Parathyroid adenoma (tissue), 2 donors: ENCODE measurements at regions not wholly inside any gene's neighbourhood (a gene's known extent, or its start where the extent isn't known, plus 50 kb on each side); places are given as distances from the start of the nearest gene placed in this dataset.

ENCODE experiments used
- H2AFZ ChIP-seq: fragments of 300-600 bp; sonication (generic); one replicate; pipeline ENCODE4 v1.7.0; 2017; ENCODE audit warnings: antibody characterized with exemption, mild to moderate bottlenecking
- H3K27ac ChIP-seq: fragments of 300-600 bp; sonication (generic); one replicate; pipeline ENCODE4 v1.7.0; 2017
- H3K27me3 ChIP-seq: fragments of 300-600 bp; sonication (generic); one replicate; pipeline ENCODE4 v1.7.0; 2017; ENCODE audit warnings: low read length; ENCODE audit not compliant: control insufficient read depth, insufficient read depth
- H3K36me3 ChIP-seq: fragments of 300-600 bp; sonication (generic); one replicate; pipeline ENCODE4 v1.7.0; 2017; ENCODE audit warnings: low read length; ENCODE audit not compliant: control insufficient read depth, insufficient read depth
- H3K4me1 ChIP-seq: fragments of 300-600 bp; sonication (generic); one replicate; pipeline ENCODE4 v1.7.0; 2017; ENCODE audit warnings: control low read depth
- H3K4me2 ChIP-seq: fragments of 300-600 bp; sonication (generic); one replicate; pipeline ENCODE4 v1.7.0; 2017; ENCODE audit warnings: low read length
- H3K4me3 ChIP-seq: fragments of 300-600 bp; sonication (generic); one replicate; pipeline ENCODE4 v1.7.0; 2017; ENCODE audit warnings: low read depth, low read length
- H3K79me2 ChIP-seq: fragments of 300-600 bp; sonication (generic); one replicate; pipeline ENCODE4 v1.7.0; 2017; ENCODE audit warnings: control low read depth
- H3K9ac ChIP-seq: fragments of 300-600 bp; sonication (generic); one replicate; pipeline ENCODE4 v1.7.0; 2017; ENCODE audit warnings: mild to moderate bottlenecking
- H3K9me3 ChIP-seq: fragments of 300-600 bp; sonication (generic); one replicate; pipeline ENCODE4 v1.7.0; 2017; ENCODE audit warnings: low read length; ENCODE audit not compliant: control insufficient read depth
- CTCF ChIP-seq: fragments of 300-600 bp; sonication (generic); IDR thresholded peaks from one replicate; pipeline ENCODE4 v1.7.0; 2017; ENCODE audit warnings: antibody characterized with exemption, mild to moderate bottlenecking
- donor health status: primary hyperparathyroidism.

DNA sequence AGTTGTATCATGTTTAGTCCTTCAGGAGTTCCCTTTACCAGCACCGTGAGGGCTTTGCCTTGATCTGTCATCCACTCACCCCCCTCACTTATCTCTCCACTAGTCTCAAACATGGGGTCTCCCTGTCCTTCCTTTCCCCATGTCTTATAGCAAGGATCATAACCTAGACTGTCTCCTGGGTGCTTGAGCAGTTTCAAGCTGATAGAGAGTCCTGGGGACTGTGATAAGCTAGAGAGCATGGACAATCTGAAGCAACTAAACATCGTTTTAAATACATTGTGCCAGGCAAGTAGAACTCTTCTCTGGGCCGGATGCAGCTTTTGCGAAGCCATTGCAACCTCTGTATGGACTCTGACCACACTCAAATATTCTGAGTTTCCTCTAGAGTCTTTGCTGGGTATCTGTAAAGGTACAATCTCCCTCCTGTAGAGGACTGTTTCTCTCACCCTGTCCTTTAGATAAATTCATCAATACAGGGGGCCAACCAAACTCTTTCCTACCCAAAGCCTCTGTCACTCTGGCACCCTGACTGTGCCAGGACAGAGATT, 684.6 kb upstream of the NR2F2 start:
- H3K4me3 ChIP-seq: no peak overlapping the region
- H3K4me1 ChIP-seq: no peaks in the 10 kb centered on the region
- H3K4me2 ChIP-seq: no peak overlapping the region
- no peak overlapping the region for H2AFZ ChIP-seq
- no peaks in the 10 kb centered on the region for H3K27me3 ChIP-seq
- no peak for TF ChIP-seq CTCF
- H3K27ac ChIP-seq: no peak overlapping the region
- no peaks in the 10 kb centered on the region for H3K79me2 ChIP-seq
- no peaks in the 10 kb centered on the region for H3K9me3 ChIP-seq
- no peak overlapping the region for H3K9ac ChIP-seq
- no peaks in the 10 kb centered on the region for H3K36me3 ChIP-seq

DNA sequence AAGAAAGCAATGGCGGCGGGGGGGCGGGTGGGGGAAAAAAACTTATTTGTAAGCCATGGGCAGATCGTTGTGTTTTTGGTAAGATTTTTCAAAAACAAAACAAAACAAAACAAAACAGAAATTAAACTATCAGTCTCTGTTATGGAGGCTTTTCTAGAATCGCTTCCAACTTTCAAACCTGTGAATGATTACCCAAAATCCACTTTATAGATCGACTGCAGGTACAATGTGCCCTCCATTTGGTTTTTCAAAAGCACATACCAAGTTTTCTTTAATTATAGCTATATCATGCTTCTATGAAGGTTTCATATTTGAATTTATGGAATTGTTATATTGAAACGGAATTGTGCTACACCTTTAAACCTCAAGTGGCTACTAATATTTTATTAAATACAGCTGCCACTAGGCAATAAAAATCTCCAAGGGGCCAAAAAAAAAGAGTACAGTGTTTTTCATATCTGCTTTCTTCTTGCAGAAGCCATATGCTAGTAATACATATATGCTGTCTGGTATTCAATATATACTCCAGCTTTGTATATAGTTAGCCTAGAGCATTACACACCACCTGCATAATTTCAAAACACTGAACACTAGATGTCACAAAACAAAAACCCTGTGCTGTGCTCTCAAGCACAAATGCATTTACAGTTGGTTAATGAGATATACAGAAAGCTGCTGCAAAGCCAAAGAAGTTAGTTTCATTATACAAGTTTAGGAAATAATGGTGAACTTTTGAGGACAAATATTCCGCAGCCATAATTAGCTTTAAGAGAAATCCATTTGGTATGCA, 683.8 kb upstream of the NR2F2 start:
- Histone ChIP-seq H3K9me3 (no peaks in the 10 kb centered on the region), H3K27ac (no peak overlapping the region), H3K4me3 (no peak overlapping the region), H3K9ac (no peak overlapping the region), H2AFZ (no peak overlapping the region), H3K4me2 (no peak overlapping the region), H3K4me1 (no peaks in the 10 kb centered on the region), H3K36me3 (no peaks in the 10 kb centered on the region), H3K79me2 (no peaks in the 10 kb centered on the region), H3K27me3 (no peaks in the 10 kb centered on the region)
- no peak for TF ChIP-seq CTCF

DNA sequence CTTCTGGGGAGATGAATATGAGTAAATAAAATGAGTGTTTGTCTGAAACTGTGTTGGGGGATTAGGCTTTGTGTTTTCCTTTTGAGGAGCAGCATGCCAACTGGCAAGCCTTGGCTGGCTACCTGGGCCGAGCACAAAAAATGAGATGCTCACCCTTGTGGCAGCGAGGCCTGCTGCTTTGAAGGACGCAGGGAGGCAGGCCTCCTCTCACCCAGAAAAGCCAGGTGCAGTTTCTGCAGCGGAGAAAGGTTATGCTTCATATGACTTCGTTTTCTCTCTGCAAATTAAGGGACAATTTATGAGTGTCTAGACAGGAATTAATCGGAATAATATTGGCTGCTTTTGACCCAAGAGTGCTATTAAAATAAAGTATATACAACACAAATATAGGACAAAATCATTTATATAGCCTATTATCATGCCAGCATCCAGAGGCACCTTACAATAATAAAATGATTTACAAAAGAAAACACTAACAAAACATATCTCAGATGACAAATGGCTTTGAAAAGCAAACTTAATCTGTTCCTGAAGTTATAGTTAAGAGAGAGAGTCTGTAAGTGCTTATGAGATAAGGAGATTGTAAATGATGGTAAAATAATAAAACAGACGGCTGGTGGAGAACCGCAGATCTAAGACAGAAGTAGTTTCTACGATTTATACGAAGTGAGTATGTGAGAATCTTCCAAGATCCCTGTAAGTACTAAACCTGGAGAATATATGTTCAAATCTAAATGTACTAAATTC, 682.8 kb upstream of the NR2F2 start:
- Histone ChIP-seq H3K27me3 (no peaks in the 10 kb centered on the region), H3K4me3 (no peak overlapping the region), H3K79me2 (no peaks in the 10 kb centered on the region), H3K36me3 (no peaks in the 10 kb centered on the region), H3K4me1 (no peaks in the 10 kb centered on the region), H3K9ac (no peak overlapping the region), H3K27ac (no peak overlapping the region), H3K9me3 (no peaks in the 10 kb centered on the region), H2AFZ (no peak overlapping the region), H3K4me2 (no peak overlapping the region)
- no peak for TF ChIP-seq CTCF

DNA sequence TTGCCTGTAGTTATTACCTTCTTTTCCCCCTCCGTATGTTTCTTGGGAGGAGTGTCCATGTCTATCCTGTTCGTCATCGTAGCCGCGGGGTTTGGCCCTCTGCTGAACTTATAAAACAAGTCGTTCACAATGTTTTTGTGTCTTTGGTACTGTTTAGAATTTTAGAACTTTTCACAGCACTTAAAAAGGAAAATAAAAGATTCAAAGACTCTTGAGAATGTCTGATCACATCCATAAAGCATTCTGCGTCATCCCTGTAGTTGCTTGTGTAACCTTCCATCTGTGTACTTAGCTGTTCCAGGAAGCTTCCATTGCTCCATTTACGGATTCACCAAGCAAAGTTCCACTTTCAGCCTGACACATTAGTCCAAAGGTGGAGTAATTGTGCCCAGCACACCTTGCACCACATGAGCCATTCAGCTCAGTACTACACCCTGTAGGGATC, 677.1 kb upstream of the NR2F2 start:
- no peak overlapping the region for H3K4me2 ChIP-seq
- no peak overlapping the region for H3K27ac ChIP-seq
- H2AFZ ChIP-seq: no peak overlapping the region
- no peak for TF ChIP-seq CTCF
- H3K9ac ChIP-seq: no peak overlapping the region
- no peak overlapping the region for H3K4me3 ChIP-seq
- H3K79me2 ChIP-seq: no peaks in the 10 kb centered on the region
- H3K9me3 ChIP-seq: no peaks in the 10 kb centered on the region
- H3K36me3 ChIP-seq: no peaks in the 10 kb centered on the region
- H3K27me3 ChIP-seq: no peaks in the 10 kb centered on the region
- H3K4me1 ChIP-seq: no peaks in the 10 kb centered on the region
